Astrocyte of the cerebellum (primary cell): ENCODE measurements at regions not wholly inside any gene's neighbourhood (a gene's known extent, or its start where the extent isn't known, plus 50 kb on each side); places are given as distances from the start of the nearest gene placed in this dataset.

Experiments used
- DNase-seq: peaks from one replicate; pipeline ENCODE4 v3.0.0-alpha.2; 2011; ENCODE audit warnings: low read depth
- H3K4me3 ChIP-seq: 2 replicates; pipeline ENCODE4 v1.5.1; 2011; ENCODE audit warnings: mild to moderate bottlenecking, low read depth, low read length, moderate library complexity
- in situ Hi-C: cut with HindIII; loops from 2 replicates; pipeline ENCODE4 v1.10.0; 2017; ENCODE audit warnings: low sequenced_read_pairs
- TF ChIP-seq, protein P1 (sequence below): IDR thresholded peaks from 2 replicates; pipeline ENCODE4 v1.5.1; 2012; ENCODE audit warnings: low read length, low read depth, moderate library complexity, mild to moderate bottlenecking; ENCODE audit errors: missing control alignments

DNA sequence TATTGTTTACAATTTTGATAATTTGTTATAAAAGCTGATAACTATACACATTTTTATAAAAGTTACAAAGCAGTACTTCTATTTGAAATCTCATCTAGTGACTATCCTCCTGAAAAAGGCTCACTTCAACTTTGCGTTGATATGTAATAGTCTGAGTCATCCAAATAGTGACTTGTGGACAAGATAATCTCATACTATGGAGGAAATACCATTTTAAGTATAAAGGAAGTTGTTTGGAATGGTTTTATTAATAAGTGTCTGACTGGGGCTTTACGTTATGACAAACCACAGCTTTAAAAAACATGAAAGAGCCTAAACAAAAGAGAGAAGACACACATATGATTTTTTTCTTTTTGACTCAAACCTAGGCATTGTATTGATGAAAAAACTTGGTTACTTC is 272.3 kb upstream of the COL3A1 start:
- no peak for DNase-seq
- no peak overlapping the region for H3K4me3 ChIP-seq
- in situ Hi-C loops, result no loop called here
- TF ChIP-seq, protein P1, sequence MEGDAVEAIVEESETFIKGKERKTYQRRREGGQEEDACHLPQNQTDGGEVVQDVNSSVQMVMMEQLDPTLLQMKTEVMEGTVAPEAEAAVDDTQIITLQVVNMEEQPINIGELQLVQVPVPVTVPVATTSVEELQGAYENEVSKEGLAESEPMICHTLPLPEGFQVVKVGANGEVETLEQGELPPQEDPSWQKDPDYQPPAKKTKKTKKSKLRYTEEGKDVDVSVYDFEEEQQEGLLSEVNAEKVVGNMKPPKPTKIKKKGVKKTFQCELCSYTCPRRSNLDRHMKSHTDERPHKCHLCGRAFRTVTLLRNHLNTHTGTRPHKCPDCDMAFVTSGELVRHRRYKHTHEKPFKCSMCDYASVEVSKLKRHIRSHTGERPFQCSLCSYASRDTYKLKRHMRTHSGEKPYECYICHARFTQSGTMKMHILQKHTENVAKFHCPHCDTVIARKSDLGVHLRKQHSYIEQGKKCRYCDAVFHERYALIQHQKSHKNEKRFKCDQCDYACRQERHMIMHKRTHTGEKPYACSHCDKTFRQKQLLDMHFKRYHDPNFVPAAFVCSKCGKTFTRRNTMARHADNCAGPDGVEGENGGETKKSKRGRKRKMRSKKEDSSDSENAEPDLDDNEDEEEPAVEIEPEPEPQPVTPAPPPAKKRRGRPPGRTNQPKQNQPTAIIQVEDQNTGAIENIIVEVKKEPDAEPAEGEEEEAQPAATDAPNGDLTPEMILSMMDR, result no peak

DNA sequence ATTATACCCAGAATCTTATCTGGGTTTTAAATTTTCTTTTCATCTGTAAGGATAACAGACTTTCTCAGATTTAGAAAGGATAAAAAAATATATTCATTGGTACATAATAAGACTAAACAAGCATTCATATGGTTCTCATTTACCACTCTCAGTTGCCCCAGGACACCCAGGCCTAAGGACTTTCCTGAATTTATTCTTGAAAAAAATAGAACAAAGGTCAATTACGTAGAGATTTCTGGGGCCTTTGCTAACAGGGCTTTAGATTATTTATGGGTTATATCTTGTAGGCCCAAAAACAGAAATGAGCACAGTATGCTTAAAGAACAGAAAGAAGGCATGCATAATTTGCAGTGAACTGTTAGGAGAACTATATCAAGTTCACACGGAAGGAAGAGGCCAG is 269.0 kb upstream of the COL3A1 start:
- TF ChIP-seq, protein P1, result no peak
- in situ Hi-C loops, result no loop called here

DNA sequence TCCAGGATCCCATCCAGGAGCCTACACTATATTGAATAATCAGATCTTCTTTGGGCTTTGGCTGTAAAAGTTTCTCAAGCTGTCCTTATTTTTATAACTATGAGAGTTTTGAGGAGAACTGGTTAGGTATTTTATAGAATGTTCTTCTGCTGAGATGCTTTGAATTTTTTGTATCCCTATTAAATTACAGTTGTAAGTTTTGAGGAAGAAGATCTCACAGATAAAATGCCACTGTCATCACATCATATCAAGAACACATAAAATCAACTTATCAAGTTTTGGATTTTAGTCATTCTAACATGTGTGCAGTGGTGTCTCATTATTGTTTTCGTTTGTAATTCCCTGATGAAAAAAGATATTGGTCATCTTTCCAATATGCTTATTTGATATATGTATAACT is 260.2 kb upstream of the COL3A1 start:
- TF ChIP-seq, protein P1, result no peak
- in situ Hi-C loops, result no loop called here
- no peak for DNase-seq
- no peak overlapping the region for H3K4me3 ChIP-seq

More for the DNA sequence above, 269.0 kb upstream of the COL3A1 start:
- DNase-seq, result no peak
- H3K4me3 ChIP-seq, result no peak overlapping the region

DNA sequence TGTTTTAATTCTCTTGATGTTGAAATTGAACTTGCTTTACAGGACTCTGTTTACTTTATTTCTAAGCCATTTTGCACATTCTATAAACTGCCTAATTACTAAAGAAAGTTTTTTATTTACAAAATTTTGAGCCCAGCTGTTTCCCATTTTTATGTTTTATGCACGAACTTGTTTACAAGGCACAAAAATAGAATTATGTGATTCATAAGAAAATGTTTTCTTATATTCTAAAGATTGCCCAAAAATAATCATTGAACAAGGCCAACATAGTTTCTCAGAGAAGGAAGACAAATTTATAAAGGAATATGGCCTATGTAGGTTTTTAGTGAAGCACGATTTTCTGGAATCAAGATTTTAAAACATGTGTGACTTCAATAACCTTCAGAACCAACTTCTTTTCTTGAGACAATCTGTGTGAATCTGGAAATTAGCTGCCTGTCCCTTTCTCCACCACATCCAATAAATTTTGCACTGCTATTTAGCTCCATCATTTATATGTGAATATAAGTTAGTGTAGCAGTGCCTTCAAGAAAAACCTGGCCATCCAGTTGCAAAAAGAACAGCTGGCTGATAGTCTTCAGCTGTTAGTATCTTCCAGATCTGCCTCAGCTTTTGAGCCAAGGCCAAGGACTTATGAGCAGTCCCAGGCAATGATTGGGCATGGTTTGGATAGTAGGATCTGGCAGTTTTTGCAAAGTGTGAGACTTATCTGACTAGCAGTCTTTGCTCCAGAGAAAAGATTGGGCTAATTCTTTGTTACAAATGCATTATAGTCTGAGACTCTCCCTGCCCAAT is 253.2 kb upstream of the COL3A1 start:
- TF ChIP-seq, protein P1, result no peak
- DNase-seq, result no peak
- in situ Hi-C loops, result no loop called here
- no peak overlapping the region for H3K4me3 ChIP-seq

DNA sequence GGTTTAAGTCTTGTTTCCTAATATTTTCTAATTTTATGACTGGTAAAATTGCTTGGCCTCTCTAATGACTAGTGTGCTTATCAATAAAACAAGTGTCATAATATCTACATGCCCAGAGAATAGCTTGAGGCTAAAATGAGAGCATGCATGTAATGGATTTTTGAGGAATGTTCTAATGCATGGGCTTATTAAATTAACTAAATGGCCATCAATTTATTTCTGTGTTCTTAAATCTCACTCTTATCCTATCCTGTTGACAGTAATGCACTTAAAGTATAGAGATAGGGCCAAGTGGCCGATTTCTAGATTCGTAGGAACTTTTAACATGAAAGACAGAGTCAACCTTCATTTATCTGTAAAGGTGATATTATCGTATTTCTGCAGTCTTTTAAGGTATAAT is 252.4 kb upstream of the COL3A1 start:
- TF ChIP-seq, protein P1, result no peak
- in situ Hi-C loops, result no loop called here
- DNase-seq, result no peak
- H3K4me3 ChIP-seq, result no peak overlapping the region

DNA sequence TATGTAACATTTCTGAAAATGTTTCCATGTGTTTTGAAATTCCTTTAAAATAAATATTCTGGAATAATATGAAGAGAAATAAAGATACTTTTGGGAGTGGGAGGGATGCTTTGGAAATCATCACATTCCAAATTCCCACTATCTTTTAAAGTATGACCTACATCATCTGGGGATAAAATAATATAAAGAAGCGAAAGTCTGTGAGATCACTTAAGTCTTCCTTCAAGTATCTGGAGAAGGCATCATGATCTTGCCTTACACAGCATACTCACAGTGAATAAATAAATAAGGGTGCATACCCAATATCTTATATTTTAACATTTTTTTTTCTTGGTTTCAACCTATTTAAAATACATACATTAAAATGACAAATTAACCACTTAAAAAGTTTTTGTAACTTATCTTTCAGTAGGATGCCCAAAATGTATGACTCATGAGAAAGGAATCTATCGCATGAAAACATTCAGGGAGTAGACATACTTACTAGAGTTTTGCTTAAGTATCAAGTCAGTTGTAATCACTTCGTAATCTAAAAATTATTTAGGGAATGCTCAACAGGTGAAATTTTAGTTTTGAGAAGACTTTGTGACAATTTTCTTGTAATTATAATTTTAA is 248.3 kb upstream of the COL3A1 start:
- in situ Hi-C loops, result no loop called here
- H3K4me3 ChIP-seq, result no peak overlapping the region

More for the DNA sequence above, 248.3 kb upstream of the COL3A1 start:
- DNase-seq, result peak; percentile 55
- TF ChIP-seq, protein P1, result no peak
